IMR-90 (cell line): ENCODE measurements at regions not wholly inside any gene's neighbourhood (a gene's known extent, or its start where the extent isn't known, plus 50 kb on each side); places are given as distances from the start of the nearest gene placed in this dataset.

ENCODE experiments used
- ATAC-seq: fragments of 200-7000 bp; cut with Tn5 transposase; 2 replicates; pipeline ENCODE4 v1.9.1; 2020; ENCODE audit warnings: low read depth, mild to moderate bottlenecking, moderate library complexity
- BruUV-seq: library from RNA; stranded (reverse); fragments of 400-500 nt; replicated peaks from 2 replicates; lab custom pipeline; 2021; lab: Mats Ljungman, UMichigan
- CTCF ChIA-PET: fragments of 300-600 bp; formaldehyde crosslinking; extraction: SDS; loops from one replicate; lab custom pipeline; 2021; ENCODE audit warnings: antibody characterized with exemption; lab: Yijun Ruan, JAX
- POLR2A ChIA-PET: fragments of 300-600 bp; sonication (Branson Sonifier 250); formaldehyde crosslinking; loops from one replicate; lab custom pipeline; 2022; ENCODE audit warnings: antibody characterized with exemption; ENCODE audit not compliant: unreplicated experiment; lab: Charles Lee
- DNase-seq: peaks from one replicate; pipeline ENCODE4 v3.0.0; 2013
- H2AFZ ChIP-seq: replicated peaks from 2 replicates; pipeline ENCODE3; 2013; ENCODE audit warnings: low read length, mild to moderate bottlenecking; ENCODE audit not compliant: poor library complexity
- H2AK5ac ChIP-seq: 2 replicates; pipeline ENCODE4 v1.6.1; 2013; ENCODE audit warnings: low read depth, low read length, inconsistent platforms
- H2AK9ac ChIP-seq: replicated peaks from 2 replicates; pipeline ENCODE3; 2013; ENCODE audit warnings: mild to moderate bottlenecking, low read depth, low read length, moderate library complexity; ENCODE audit not compliant: poor library complexity
- H2BK120ac ChIP-seq: 2 replicates; pipeline ENCODE4 v1.6.1; 2013; ENCODE audit warnings: low read depth, low read length, inconsistent platforms
- H2BK15ac ChIP-seq: 3 replicates; pipeline ENCODE4 v1.6.1; 2013; ENCODE audit warnings: low read depth, low read length, inconsistent platforms
- H2BK20ac ChIP-seq: 2 replicates; pipeline ENCODE4 v1.6.1; 2013; ENCODE audit warnings: low read depth, mild to moderate bottlenecking, inconsistent platforms, low read length, moderate library complexity
- H2BK5ac ChIP-seq: 2 replicates; pipeline ENCODE4 v1.6.1; 2013; ENCODE audit warnings: mild to moderate bottlenecking, low read depth, low read length, inconsistent platforms; ENCODE audit not compliant: poor library complexity, severe bottlenecking
- H3K14ac ChIP-seq: replicated peaks from 2 replicates; pipeline ENCODE4 v1.6.1; 2013; ENCODE audit warnings: low read depth, low read length, inconsistent platforms
- H3K18ac ChIP-seq: 2 replicates; pipeline ENCODE4 v1.6.1; 2013; ENCODE audit warnings: low read depth, low read length, control low read depth
- H3K23ac ChIP-seq: 2 replicates; pipeline ENCODE4 v1.6.1; 2013; ENCODE audit warnings: low read depth, low read length, inconsistent platforms
- H3K27ac ChIP-seq: 2 replicates; pipeline ENCODE4 v1.5.1; 2013; ENCODE audit warnings: mild to moderate bottlenecking, control low read depth, low read length; ENCODE audit not compliant: insufficient read depth
- H3K27me3 ChIP-seq: 2 replicates; pipeline ENCODE4 v1.6.1; 2013; ENCODE audit warnings: low read length; ENCODE audit not compliant: control insufficient read depth, insufficient read depth
- H3K36me3 ChIP-seq: 2 replicates; pipeline ENCODE4 v1.6.1; 2013; ENCODE audit warnings: low read length, mixed read lengths; ENCODE audit not compliant: control insufficient read depth, insufficient read depth
- H3K4ac ChIP-seq: 2 replicates; pipeline ENCODE4 v1.6.1; 2013; ENCODE audit warnings: low read depth, low read length, inconsistent platforms
- H3K4me1 ChIP-seq: 2 replicates; pipeline ENCODE4 v1.6.1; 2013; ENCODE audit warnings: low read length, mixed read lengths; ENCODE audit not compliant: control insufficient read depth, insufficient read depth
- H3K4me2 ChIP-seq: 2 replicates; pipeline ENCODE4 v1.6.1; 2013; ENCODE audit warnings: low read depth, mild to moderate bottlenecking, control low read depth, low read length, moderate library complexity
- H3K4me3 ChIP-seq: 2 replicates; pipeline ENCODE4 v1.5.1; 2013; ENCODE audit warnings: low read depth, mild to moderate bottlenecking, control low read depth, low read length, moderate library complexity; ENCODE audit not compliant: insufficient read depth
- H3K56ac ChIP-seq: 2 replicates; pipeline ENCODE4 v1.6.1; 2013; ENCODE audit warnings: low read length, inconsistent platforms; ENCODE audit not compliant: insufficient read depth; ENCODE audit errors: extremely low read depth
- H3K79me1 ChIP-seq, 2 experiments: 2 replicates each; pipeline ENCODE4 v1.6.1; 2013; ENCODE audit warnings: low read length in 2 of 2, inconsistent platforms in 1 of 2, low read depth in 1 of 2
- H3K9ac ChIP-seq: 2 replicates; pipeline ENCODE4 v1.6.1; 2013; ENCODE audit warnings: low read depth, low read length, control low read depth
- H3K9me1 ChIP-seq: 2 replicates; pipeline ENCODE4 v1.6.1; 2013; ENCODE audit warnings: low read length, inconsistent platforms; ENCODE audit not compliant: insufficient read depth
- H3K9me3 ChIP-seq: 2 replicates; pipeline ENCODE4 v1.6.1; 2013; ENCODE audit warnings: low read length; ENCODE audit not compliant: control insufficient read depth, insufficient read depth
- H4K20me1 ChIP-seq: 2 replicates; pipeline ENCODE4 v1.6.1; 2013; ENCODE audit warnings: low read length, inconsistent platforms; ENCODE audit not compliant: insufficient read depth
- H4K5ac ChIP-seq: 2 replicates; pipeline ENCODE4 v1.6.1; 2013; ENCODE audit warnings: mild to moderate bottlenecking, low read depth, low read length, control low read depth
- H4K8ac ChIP-seq, 2 experiments: 2 replicates each; pipeline ENCODE4 v1.6.1; 2013; ENCODE audit warnings: low read depth in 2 of 2, low read length in 2 of 2, control low read depth in 1 of 2, inconsistent platforms in 1 of 2
- H4K91ac ChIP-seq: 2 replicates; pipeline ENCODE4 v1.6.1; 2013; ENCODE audit warnings: low read depth, low read length, inconsistent platforms; ENCODE audit not compliant: insufficient read depth
- BHLHE40 ChIP-seq: fragments of 150-350 bp; IDR thresholded peaks from 2 replicates; pipeline ENCODE4 v1.6.1; 2016; ENCODE audit warnings: mild to moderate bottlenecking, low read depth, low read length
- CEBPB ChIP-seq: IDR thresholded peaks from 2 replicates; pipeline ENCODE4 v1.6.1; 2012; ENCODE audit warnings: low read depth, low read length, improper control_type of control experiment
- CHD1 ChIP-seq: IDR thresholded peaks from 2 replicates; pipeline ENCODE4 v1.6.1; 2012; ENCODE audit warnings: low read depth, low read length, improper control_type of control experiment
- ELK1 ChIP-seq: fragments of 150-350 bp; IDR thresholded peaks from 2 replicates; pipeline ENCODE4 v1.6.1; 2016; ENCODE audit warnings: low read depth, mild to moderate bottlenecking, low read length, moderate library complexity, borderline replicate concordance
- FOS ChIP-seq: fragments of 150-350 bp; IDR thresholded peaks from 2 replicates; pipeline ENCODE4 v1.6.1; 2016; ENCODE audit warnings: low read depth, low read length
- MAZ ChIP-seq: IDR thresholded peaks from 2 replicates; pipeline ENCODE4 v1.6.1; 2012; ENCODE audit warnings: low read depth, mild to moderate bottlenecking, low read length, improper control_type of control experiment, moderate library complexity, borderline replicate concordance
- MXI1 ChIP-seq: IDR thresholded peaks from 2 replicates; pipeline ENCODE4 v1.6.1; 2012; ENCODE audit warnings: low read depth, mild to moderate bottlenecking, low read length, moderate library complexity, borderline replicate concordance
- NFE2L2 ChIP-seq: fragments of 150-350 bp; IDR thresholded peaks from 2 replicates; pipeline ENCODE4 v1.6.1; 2016; ENCODE audit warnings: low read depth, mild to moderate bottlenecking, low read length
- POLR2A ChIP-seq: IDR thresholded peaks from 2 replicates; pipeline ENCODE4 v1.6.1; 2012; ENCODE audit warnings: mild to moderate bottlenecking, low read depth, low read length
- RAD21 ChIP-seq: IDR thresholded peaks from 2 replicates; pipeline ENCODE4 v1.6.1; 2012; ENCODE audit warnings: low read length, improper control_type of control experiment
- RCOR1 ChIP-seq: IDR thresholded peaks from 2 replicates; pipeline ENCODE4 v1.6.1; 2012; ENCODE audit warnings: mild to moderate bottlenecking, low read length, improper control_type of control experiment; ENCODE audit not compliant: insufficient replicate concordance
- SMC3 ChIP-seq: fragments of 150-350 bp; IDR thresholded peaks from 2 replicates; pipeline ENCODE4 v1.6.1; 2016; ENCODE audit warnings: low read depth, mild to moderate bottlenecking, antibody characterized with exemption, low read length, moderate library complexity
- USF2 ChIP-seq: fragments of 150-350 bp; IDR thresholded peaks from 2 replicates; pipeline ENCODE4 v1.6.1; 2017; ENCODE audit warnings: mild to moderate bottlenecking, antibody characterized with exemption, low read length, low read depth
- WGBS, 2 experiments: methylation state at CpG; one replicate each; pipeline versions ENCODE4 v1.1.5 to v1.1.7; 2013; ENCODE audit warnings: missing lambda C conversion rate in 2 of 2; ENCODE audit not compliant: insufficient read length in 1 of 2; ENCODE audit errors: extremely low coverage in 2 of 2; 5-methylcytosine and 5-hydroxymethylcytosine counted together
- dilution Hi-C: fragments of 300-500 bp; cut with HindIII; formaldehyde crosslinking; loops from one replicate; pipeline ENCODE4 v1.14.3; 2018; ENCODE audit warnings: low sequenced_read_pairs; ENCODE audit not compliant: unreplicated experiment
- in situ Hi-C: fragments of 300-500 bp; cut with MboI; formaldehyde crosslinking; loops from 3 replicates; pipeline ENCODE4 v1.14.3; 2019; ENCODE audit warnings: low sequenced_read_pairs, inconsistent platforms, mixed read lengths
- intact Hi-C: fragments of 100-400 bp; cut with micrococcal nuclease; formaldehyde crosslinking; loops from 2 replicates; pipeline ENCODE4 v1.10.0; 2022

GRCh38 chr1:30191154-30191702, 532.2 kb downstream of the MATN1 start:
- in situ Hi-C loops = no loop called here

More at GRCh38 chr1:30191154-30191702, 532.2 kb downstream of the MATN1 start:
- Histone ChIP-seq H3K14ac (no peak overlapping the region), H3K4ac (no peak overlapping the region), H2BK20ac (no peak overlapping the region), H3K9ac (no peak overlapping the region), H3K18ac (no peak overlapping the region), H4K8ac (no peak overlapping the region), H2BK15ac (no peak overlapping the region), H2AK9ac (no peak overlapping the region), H3K36me3 (no peaks in the 10 kb centered on the region), H2BK120ac (no peak overlapping the region), H2AFZ (no peak overlapping the region), H3K4me2 (no peak overlapping the region), H3K9me3 (no peaks in the 10 kb centered on the region), H3K4me1 (peaks cover 1% of the 10 kb centered on the region; the same call in 1 of the 2 replicates), H3K27me3 (no peaks in the 10 kb centered on the region; the same call in 1 of the 2 replicates), H3K4me3 (no peak overlapping the region), H3K23ac (no peak overlapping the region), H2BK5ac (no peak overlapping the region), H4K5ac (no peak overlapping the region), H3K56ac (no peak overlapping the region), H4K91ac (no peak overlapping the region), H4K20me1 (no peaks in the 10 kb centered on the region), H2AK5ac (no peak overlapping the region), H3K79me1 (no peaks in the 10 kb centered on the region), H3K27ac (no peak overlapping the region), H3K9me1 (no peaks in the 10 kb centered on the region)
- peak; percentile 20 for DNase-seq
- WGBS, 2 experiments = no CpG with 5 or more reads among the region's 2 CpGs
- dilution Hi-C loops (no loop called here), intact Hi-C loops (no loop called here)
- ChIA-PET POLR2A (no interaction called here), CTCF (no interaction called here)
- no peak for ATAC-seq
- TF ChIP-seq MAZ (no peak), POLR2A (no peak), RAD21 (no peak), NFE2L2 (no peak), MXI1 (no peak), CHD1 (no peak), CEBPB (no peak), SMC3 (no peak), BHLHE40 (no peak), ELK1 (no peak), USF2 (no peak), RCOR1 (no peak), FOS (no peak)
- no TSS peak for BruUV-seq
